Neural progenitor cell (in vitro differentiated cells): ENCODE measurements at regions not wholly inside any gene's neighbourhood (a gene's known extent, or its start where the extent isn't known, plus 50 kb on each side); places are given as distances from the start of the nearest gene placed in this dataset.

ENCODE experiments used
- DNase-seq: peaks from one replicate; pipeline ENCODE4 v3.0.0-alpha.2; 2016; ENCODE audit warnings: low spot score
- H2AFZ ChIP-seq: fragments of 200-600 bp; sonication (generic); replicated peaks from 2 replicates; pipeline ENCODE4 v1.6.1; 2016; ENCODE audit warnings: antibody characterized with exemption
- H3F3A ChIP-seq: fragments of 200-600 bp; sonication (generic); 2 replicates; pipeline ENCODE4 v1.6.1; 2016; ENCODE audit warnings: antibody characterized with exemption, low read depth
- H3K27ac ChIP-seq: fragments of 200-600 bp; sonication (generic); 2 replicates; pipeline ENCODE4 v1.5.1; 2016; ENCODE audit warnings: mild to moderate bottlenecking
- H3K27me3 ChIP-seq: fragments of 200-600 bp; sonication (generic); 2 replicates; pipeline ENCODE4 v1.6.1; 2016; ENCODE audit warnings: mild to moderate bottlenecking, moderate library complexity
- H3K36me3 ChIP-seq: fragments of 200-600 bp; sonication (generic); 2 replicates; pipeline ENCODE4 v1.5.1; 2016
- H3K4me1 ChIP-seq: fragments of 200-600 bp; sonication (generic); 2 replicates; pipeline ENCODE4 v1.6.1; 2016; ENCODE audit warnings: mixed run types
- H3K4me2 ChIP-seq: fragments of 200-600 bp; sonication (generic); 2 replicates; pipeline ENCODE4 v1.6.1; 2016
- H3K4me3 ChIP-seq: fragments of 200-600 bp; sonication (generic); 2 replicates; pipeline ENCODE4 v1.5.1; 2016
- H3K79me2 ChIP-seq: fragments of 200-600 bp; sonication (generic); 2 replicates; pipeline ENCODE4 v1.6.1; 2016; ENCODE audit warnings: low read depth
- H3K9ac ChIP-seq: fragments of 200-600 bp; sonication (generic); 2 replicates; pipeline ENCODE4 v1.6.1; 2016
- H3K9me3 ChIP-seq: fragments of 200-600 bp; sonication (generic); 2 replicates; pipeline ENCODE4 v1.5.1; 2016; ENCODE audit warnings: low read depth
- H4K20me1 ChIP-seq: fragments of 200-600 bp; sonication (generic); 2 replicates; pipeline ENCODE4 v1.6.1; 2016; ENCODE audit warnings: low read depth
- H3K27ac Mint-ChIP-seq: 3 replicates; pipeline ENCODE4 v1.8.0; 2021; ENCODE audit warnings: mixed read lengths
- H3K27me3 Mint-ChIP-seq: 2 replicates; pipeline ENCODE4 v1.8.0; 2022; ENCODE audit warnings: low read depth, mild to moderate bottlenecking, inconsistent platforms, moderate library complexity, mixed read lengths; ENCODE audit not compliant: insufficient read depth
- H3K36me3 Mint-ChIP-seq: 3 replicates; pipeline ENCODE4 v1.8.0; 2021; ENCODE audit warnings: mixed read lengths
- H3K4me1 Mint-ChIP-seq: 3 replicates; pipeline ENCODE4 v1.8.0; 2021; ENCODE audit warnings: mixed read lengths
- H3K4me3 Mint-ChIP-seq: 3 replicates; pipeline ENCODE4 v1.8.0; 2021; ENCODE audit warnings: mild to moderate bottlenecking, moderate library complexity, mixed read lengths
- H3K9me3 Mint-ChIP-seq: 3 replicates; pipeline ENCODE4 v1.8.0; 2020; ENCODE audit warnings: mixed read lengths
- EZH2 ChIP-seq: fragments of 200-600 bp; sonication (generic); IDR thresholded peaks from 2 replicates; pipeline ENCODE4 v1.6.1; 2017; ENCODE audit warnings: antibody characterized with exemption, mild to moderate bottlenecking, moderate library complexity
- EZH2phosphoT487 ChIP-seq: fragments of 200-600 bp; sonication (generic); IDR thresholded peaks from 2 replicates; pipeline ENCODE4 v1.6.1; 2017; ENCODE audit warnings: antibody characterized with exemption
- TF ChIP-seq, protein P1 (sequence below): fragments of 200-600 bp; sonication (generic); IDR thresholded peaks from 2 replicates; pipeline ENCODE4 v1.5.1; 2017; ENCODE audit warnings: antibody characterized with exemption, mild to moderate bottlenecking

GRCh38 chr4:30543057-30543456 lies 177.1 kb upstream of the PCDH7 start:
- H3K4me3 Mint-ChIP-seq, result no peak overlapping the region
- Histone ChIP-seq H3K4me2 (no peak overlapping the region), H3K4me1 (peaks cover 12% of the 10 kb centered on the region), H3F3A (peaks cover 17% of the 10 kb centered on the region), H3K79me2 (no peaks in the 10 kb centered on the region), H2AFZ (no peak overlapping the region), H3K9me3 (no peaks in the 10 kb centered on the region), H3K9ac (no peak overlapping the region), H3K27me3 (no peaks in the 10 kb centered on the region), H3K4me3 (no peak overlapping the region), H3K27ac (peak overlapping the region; percentile 60), H3K36me3 (no peaks in the 10 kb centered on the region), H4K20me1 (no peaks in the 10 kb centered on the region)
- no peaks in the 10 kb centered on the region for H3K36me3 Mint-ChIP-seq
- H3K27me3 Mint-ChIP-seq, result peaks cover 3% of the 10 kb centered on the region
- H3K27ac Mint-ChIP-seq, result no peak overlapping the region
- peaks cover 3% of the 10 kb centered on the region for H3K4me1 Mint-ChIP-seq
- peaks cover 4% of the 10 kb centered on the region for H3K9me3 Mint-ChIP-seq
- TF ChIP-seq EZH2 (no peak), EZH2phosphoT487 (peak; percentile 61)
- TF ChIP-seq, protein P1, sequence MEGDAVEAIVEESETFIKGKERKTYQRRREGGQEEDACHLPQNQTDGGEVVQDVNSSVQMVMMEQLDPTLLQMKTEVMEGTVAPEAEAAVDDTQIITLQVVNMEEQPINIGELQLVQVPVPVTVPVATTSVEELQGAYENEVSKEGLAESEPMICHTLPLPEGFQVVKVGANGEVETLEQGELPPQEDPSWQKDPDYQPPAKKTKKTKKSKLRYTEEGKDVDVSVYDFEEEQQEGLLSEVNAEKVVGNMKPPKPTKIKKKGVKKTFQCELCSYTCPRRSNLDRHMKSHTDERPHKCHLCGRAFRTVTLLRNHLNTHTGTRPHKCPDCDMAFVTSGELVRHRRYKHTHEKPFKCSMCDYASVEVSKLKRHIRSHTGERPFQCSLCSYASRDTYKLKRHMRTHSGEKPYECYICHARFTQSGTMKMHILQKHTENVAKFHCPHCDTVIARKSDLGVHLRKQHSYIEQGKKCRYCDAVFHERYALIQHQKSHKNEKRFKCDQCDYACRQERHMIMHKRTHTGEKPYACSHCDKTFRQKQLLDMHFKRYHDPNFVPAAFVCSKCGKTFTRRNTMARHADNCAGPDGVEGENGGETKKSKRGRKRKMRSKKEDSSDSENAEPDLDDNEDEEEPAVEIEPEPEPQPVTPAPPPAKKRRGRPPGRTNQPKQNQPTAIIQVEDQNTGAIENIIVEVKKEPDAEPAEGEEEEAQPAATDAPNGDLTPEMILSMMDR, result no peak
- peak; percentile 83 for DNase-seq

GRCh38 chr4:30553151-30553550 lies 167.0 kb upstream of the PCDH7 start:
- Histone ChIP-seq H3K9ac (no peak overlapping the region), H3F3A (no peaks in the 10 kb centered on the region), H4K20me1 (no peaks in the 10 kb centered on the region), H3K36me3 (no peaks in the 10 kb centered on the region), H3K4me3 (no peak overlapping the region), H3K27me3 (no peaks in the 10 kb centered on the region), H3K4me2 (no peak overlapping the region), H3K79me2 (no peaks in the 10 kb centered on the region), H3K4me1 (peaks cover 3% of the 10 kb centered on the region), H2AFZ (no peak overlapping the region), H3K9me3 (no peaks in the 10 kb centered on the region), H3K27ac (no peak overlapping the region)
- Mint-ChIP-seq H3K27me3 (no peaks in the 10 kb centered on the region), H3K4me3 (no peak overlapping the region), H3K9me3 (no peaks in the 10 kb centered on the region), H3K27ac (no peak overlapping the region), H3K4me1 (no peaks in the 10 kb centered on the region), H3K36me3 (no peaks in the 10 kb centered on the region)
- no peak for DNase-seq
- TF ChIP-seq EZH2phosphoT487 (no peak), EZH2 (no peak)
- TF ChIP-seq, protein P1, result no peak

GRCh38 chr4:30553706-30554105 lies 166.5 kb upstream of the PCDH7 start:
- no peaks in the 10 kb centered on the region for H3K36me3 ChIP-seq
- H3K4me1 ChIP-seq, result peaks cover 3% of the 10 kb centered on the region
- TF ChIP-seq EZH2phosphoT487, result no peak
- no peak for TF ChIP-seq EZH2
- TF ChIP-seq, protein P1, result no peak
- H3K4me2 ChIP-seq, result no peak overlapping the region
- Mint-ChIP-seq H3K4me3 (no peak overlapping the region), H3K9me3 (no peaks in the 10 kb centered on the region), H3K4me1 (no peaks in the 10 kb centered on the region), H3K27ac (no peak overlapping the region), H3K36me3 (no peaks in the 10 kb centered on the region), H3K27me3 (no peaks in the 10 kb centered on the region)
- no peaks in the 10 kb centered on the region for H3K9me3 ChIP-seq
- H3F3A ChIP-seq, result no peaks in the 10 kb centered on the region
- H3K9ac ChIP-seq, result no peak overlapping the region
- no peak overlapping the region for H3K4me3 ChIP-seq
- no peaks in the 10 kb centered on the region for H3K79me2 ChIP-seq
- H2AFZ ChIP-seq, result no peak overlapping the region
- DNase-seq, result no peak
- no peaks in the 10 kb centered on the region for H4K20me1 ChIP-seq
- H3K27me3 ChIP-seq, result no peaks in the 10 kb centered on the region
- no peak overlapping the region for H3K27ac ChIP-seq

DNA sequence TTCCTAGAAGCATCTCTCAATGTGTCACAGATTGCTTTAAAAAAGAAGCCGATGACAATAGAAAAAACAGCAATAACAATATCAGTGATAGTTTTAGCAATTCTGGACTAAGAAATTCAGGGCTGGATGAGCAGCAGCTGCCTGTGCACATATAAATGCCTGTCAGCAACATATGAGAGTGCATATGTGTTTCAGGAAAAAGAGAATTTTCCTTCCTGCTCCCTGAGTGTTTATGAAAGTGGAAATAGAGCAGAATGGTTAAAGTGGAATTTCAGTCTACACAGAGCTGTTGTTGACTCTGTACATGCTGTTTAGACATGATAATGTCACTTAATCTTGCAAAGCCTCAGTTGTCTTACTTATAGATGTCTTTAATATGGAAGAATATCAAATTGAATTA lies 164.4 kb upstream of the PCDH7 start:
- TF ChIP-seq, protein P1, result no peak
- no peak for TF ChIP-seq EZH2
- H3K36me3 Mint-ChIP-seq, result no peaks in the 10 kb centered on the region
- no peak overlapping the region for H3K27ac ChIP-seq

More for the DNA sequence above, 164.4 kb upstream of the PCDH7 start:
- no peak overlapping the region for H3K27ac Mint-ChIP-seq
- no peak overlapping the region for H3K4me2 ChIP-seq
- no peaks in the 10 kb centered on the region for H3K79me2 ChIP-seq
- H3K4me3 Mint-ChIP-seq, result no peak overlapping the region
- H3K4me3 ChIP-seq, result no peak overlapping the region
- no peaks in the 10 kb centered on the region for H3K27me3 Mint-ChIP-seq
- no peaks in the 10 kb centered on the region for H3K36me3 ChIP-seq
- no peaks in the 10 kb centered on the region for H3K4me1 Mint-ChIP-seq
- H3K9me3 Mint-ChIP-seq, result no peaks in the 10 kb centered on the region
- H4K20me1 ChIP-seq, result no peaks in the 10 kb centered on the region
- no peaks in the 10 kb centered on the region for H3K9me3 ChIP-seq
- H3K9ac ChIP-seq, result no peak overlapping the region
- DNase-seq, result no peak
- H3K27me3 ChIP-seq, result no peaks in the 10 kb centered on the region
- no peak overlapping the region for H2AFZ ChIP-seq
- no peaks in the 10 kb centered on the region for H3F3A ChIP-seq
- no peaks in the 10 kb centered on the region for H3K4me1 ChIP-seq
